T47D (cell line): ENCODE measurements at regions not wholly inside any gene's neighbourhood (a gene's known extent, or its start where the extent isn't known, plus 50 kb on each side); places are given as distances from the start of the nearest gene placed in this dataset.

Experiments used
- DNase-seq, 2 experiments: peaks; one replicate each; pipeline versions ENCODE4 v3.0.0 to v3.0.0-alpha.2; 2011 to 2012; ENCODE audit warnings: low read depth in 1 of 2, low spot score in 1 of 2
- JUND ChIP-seq: IDR thresholded peaks from 2 replicates; pipeline ENCODE4 v1.6.1; 2012; ENCODE audit warnings: low read depth
- in situ Hi-C: cut with HindIII; loops from 2 replicates; pipeline ENCODE4 v1.10.0; 2016; ENCODE audit warnings: low sequenced_read_pairs, low pct_unique_long_range_greater_than_20kb

GRCh38 chr13:62704875-62705274 is 1289.2 kb upstream of the PCDH20 start:
- in situ Hi-C loops = no loop called here
- no peak for TF ChIP-seq JUND
- DNase-seq = no peak

GRCh38 chr13:62702502-62702901 is 1286.9 kb upstream of the PCDH20 start:
- in situ Hi-C loops = no loop called here
- no peak for DNase-seq
- TF ChIP-seq JUND = no peak

- TF ChIP-seq JUND = no peak
- DNase-seq = no peak
- in situ Hi-C loops = no loop called here
These were observed 1282.1 kb upstream of the PCDH20 start for GRCh38 chr13:62697701-62698100.

- TF ChIP-seq JUND = no peak
- peak in 1 of 2 experiments; percentile 1 for DNase-seq
- in situ Hi-C loops = no loop called here
These were observed 1280.8 kb upstream of the PCDH20 start for GRCh38 chr13:62696490-62696889.

- no peak for TF ChIP-seq JUND
- in situ Hi-C loops = no loop called here
- no peak for DNase-seq
These were observed 1272.1 kb upstream of the PCDH20 start for GRCh38 chr13:62687732-62688131.

- in situ Hi-C loops = no loop called here
- DNase-seq = no peak
- TF ChIP-seq JUND = no peak
These were observed 1268.7 kb upstream of the PCDH20 start for GRCh38 chr13:62684359-62684758.

GRCh38 chr13:62682788-62683187 is 1267.1 kb upstream of the PCDH20 start:
- no peak for TF ChIP-seq JUND
- no peak for DNase-seq
- in situ Hi-C loops = no loop called here

- DNase-seq = no peak
- TF ChIP-seq JUND = no peak
- in situ Hi-C loops = no loop called here
These were observed 1262.4 kb upstream of the PCDH20 start for GRCh38 chr13:62678039-62678438.

- no peak for TF ChIP-seq JUND
- no peak for DNase-seq
- in situ Hi-C loops = no loop called here
These were observed 1248.1 kb upstream of the PCDH20 start for GRCh38 chr13:62663767-62664166.

- in situ Hi-C loops = no loop called here
- no peak for TF ChIP-seq JUND
- no peak for DNase-seq
These were observed 1243.7 kb upstream of the PCDH20 start for GRCh38 chr13:62659365-62659764.

- no peak for DNase-seq
- in situ Hi-C loops = no loop called here
- no peak for TF ChIP-seq JUND
These were observed 1237.7 kb upstream of the PCDH20 start for GRCh38 chr13:62653371-62653770.

GRCh38 chr13:62643799-62644524 is 1228.3 kb upstream of the PCDH20 start:
- in situ Hi-C loops = no loop called here
- no peak for TF ChIP-seq JUND
- DNase-seq = no peak

GRCh38 chr13:62643007-62643483 is 1227.4 kb upstream of the PCDH20 start:
- in situ Hi-C loops = no loop called here
- no peak for TF ChIP-seq JUND
- no peak for DNase-seq

- in situ Hi-C loops = no loop called here
- no peak for DNase-seq
- no peak for TF ChIP-seq JUND
These were observed 1219.5 kb upstream of the PCDH20 start for GRCh38 chr13:62635161-62635560.
